ENCODE measurements at regions not wholly inside any gene's neighbourhood (a gene's known extent, or its start where the extent isn't known, plus 50 kb on each side); places are given as distances from the start of the nearest gene placed in this dataset.

GRCh38 chr17:70230850-70231640 is 61.7 kb downstream of the KCNJ2 start:
- TF ChIP-seq CTCF (IDR thresholded peaks at IDR 0.05): no peak
- no peak for TF ChIP-seq SIN3A (IDR thresholded peaks at IDR 0.05; ENCODE audit: borderline replicate concordance, insufficient read depth, low read depth, low read length)
- no peak for TF ChIP-seq TCF7L2 (IDR thresholded peaks at IDR 0.05; ENCODE audit: low read depth, low read length)
- TF ChIP-seq POLR2AphosphoS5 (IDR thresholded peaks at IDR 0.05; ENCODE audit: low read depth, low read length): no peak
- TF ChIP-seq REST (IDR thresholded peaks at IDR 0.05; ENCODE audit: insufficient read depth in 1 of 2, low read depth in 2 of 2, low read length in 1 of 2): no peak
- no peaks in the 10 kb centered on the region for H3K27me3 ChIP-seq (ENCODE audit: control insufficient read depth, insufficient read depth, low read length)
- no peaks in the 10 kb centered on the region for H3K4me1 ChIP-seq (ENCODE audit: control insufficient read depth, insufficient read depth, low read length)
- DNase-seq (ENCODE audit: low read depth, low spot score): no peak
- BruUV-seq (replicated peaks): no TSS peak
- no peak overlapping the region for H3K4me3 ChIP-seq (ENCODE audit: low read depth in 2 of 2, low read length in 2 of 2)
- ChIA-PET CTCF (no interaction called here), POLR2A (no interaction called here)
- in situ Hi-C loops (cut with HindIII; ENCODE audit: low pct_unique_long_range_greater_than_20kb, low sequenced_read_pairs): no loop called here
- intact Hi-C loops (cut with micrococcal nuclease; ENCODE audit: unreplicated experiment): no loop called here
- H3K27ac ChIP-seq (ENCODE audit: low read length): no peak overlapping the region
- no peaks in the 10 kb centered on the region for H3K9me3 ChIP-seq (ENCODE audit: control insufficient read depth, insufficient read depth, low read depth, low read length)
- H3K36me3 ChIP-seq (ENCODE audit: control insufficient read depth, insufficient read depth, low read length): no peaks in the 10 kb centered on the region
- ATAC-seq: no peak

GRCh38 chr17:70232466-70232865 is 63.1 kb downstream of the KCNJ2 start:
- TF ChIP-seq TCF7L2 (IDR thresholded peaks at IDR 0.05; ENCODE audit: low read depth, low read length) (no peak), REST (IDR thresholded peaks at IDR 0.05; ENCODE audit: insufficient read depth in 1 of 2, low read depth in 2 of 2, low read length in 1 of 2) (no peak), CTCF (IDR thresholded peaks at IDR 0.05) (no peak), POLR2AphosphoS5 (IDR thresholded peaks at IDR 0.05; ENCODE audit: low read depth, low read length) (no peak), SIN3A (IDR thresholded peaks at IDR 0.05; ENCODE audit: borderline replicate concordance, insufficient read depth, low read depth, low read length) (no peak)
- Histone ChIP-seq H3K4me3 (ENCODE audit: low read depth in 2 of 2, low read length in 2 of 2) (no peak overlapping the region), H3K27me3 (ENCODE audit: control insufficient read depth, insufficient read depth, low read length) (no peaks in the 10 kb centered on the region), H3K4me1 (ENCODE audit: control insufficient read depth, insufficient read depth, low read length) (no peaks in the 10 kb centered on the region), H3K9me3 (ENCODE audit: control insufficient read depth, insufficient read depth, low read depth, low read length) (no peaks in the 10 kb centered on the region), H3K27ac (ENCODE audit: low read length) (no peak overlapping the region), H3K36me3 (ENCODE audit: control insufficient read depth, insufficient read depth, low read length) (no peaks in the 10 kb centered on the region)
- DNase-seq (ENCODE audit: low read depth, low spot score) (no peak), ATAC-seq (no peak)
- POLR2A ChIA-PET: no interaction called here
- BruUV-seq (replicated peaks): no TSS peak
- intact Hi-C loops (cut with micrococcal nuclease; ENCODE audit: unreplicated experiment): no loop called here
- CTCF ChIA-PET: no interaction called here
- in situ Hi-C loops (cut with HindIII; ENCODE audit: low pct_unique_long_range_greater_than_20kb, low sequenced_read_pairs): no loop called here

Data from Panc1 (cell line).